HG03108 (cell line): ENCODE measurements at regions not wholly inside any gene's neighbourhood (a gene's known extent, or its start where the extent isn't known, plus 50 kb on each side); places are given as distances from the start of the nearest gene placed in this dataset.
A peak's percentile ranks its signal among the peaks of the same experiment; 100 is the strongest.
"Not testable (repeated sequence)": the region's sequence is repeated elsewhere in the genome, so short reads cannot be mapped to it uniquely, and the experiment has no call there.

ENCODE experiments used
- ATAC-seq: cut with Tn5 transposase; IDR thresholded peaks from one replicate; pipeline ENCODE4 v1.9.1; 2021; ENCODE audit warnings: moderate library complexity; ENCODE audit not compliant: unreplicated experiment

GRCh38 chr11:104705490-104706190 lies 192.6 kb downstream of the CASP12 start:
- peak; percentile 100 for ATAC-seq

DNA sequence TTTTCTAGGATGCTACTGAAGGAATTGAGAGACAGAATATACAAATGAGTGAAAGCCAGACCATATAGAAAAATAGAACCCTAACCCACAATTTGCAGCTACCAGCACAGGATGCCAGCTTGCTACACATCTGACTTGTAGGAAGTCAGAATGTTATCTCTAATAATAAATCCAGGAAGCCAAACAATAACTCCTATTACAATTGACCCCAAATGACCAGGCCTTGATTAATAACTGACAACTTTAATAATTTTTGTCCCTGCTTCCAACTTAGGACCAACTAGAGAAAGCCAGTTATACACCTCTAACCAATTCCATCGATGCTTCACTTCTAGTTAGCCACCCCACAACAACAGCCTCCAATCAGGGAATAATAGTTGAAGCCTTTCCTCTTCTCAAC lies 193.4 kb downstream of the CASP12 start:
- ATAC-seq, result no peak

DNA sequence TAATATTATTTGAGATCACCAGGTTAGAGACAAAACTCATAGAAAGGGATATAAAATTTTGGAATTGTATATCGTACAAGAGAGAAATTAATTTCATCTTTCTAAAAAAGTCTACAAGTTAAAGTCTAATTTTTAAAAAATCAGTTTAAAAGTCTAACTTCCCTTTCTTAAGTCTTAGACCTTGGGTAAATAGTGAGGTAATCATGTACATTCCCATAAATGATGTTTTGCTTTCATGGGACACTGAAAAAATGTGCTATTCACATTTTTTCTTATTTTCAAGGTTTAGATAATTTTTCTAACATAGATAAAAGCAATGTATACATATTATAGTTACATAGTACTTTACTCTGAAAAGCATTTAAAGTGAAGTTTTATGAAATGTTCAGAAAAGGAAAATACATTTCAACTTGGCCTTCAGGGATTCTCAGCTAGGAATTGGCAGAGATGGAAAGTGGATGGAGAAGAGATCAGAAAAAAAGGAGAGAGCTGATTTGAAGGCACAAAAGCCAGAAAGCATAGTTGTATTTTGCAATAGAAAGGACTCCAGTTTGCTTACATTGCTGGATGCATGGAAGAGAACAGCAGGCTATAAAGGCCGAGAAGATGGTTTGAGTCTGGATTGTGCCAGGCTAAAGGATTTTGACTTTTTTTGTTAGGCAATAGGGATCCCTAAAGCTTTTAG lies 194.0 kb downstream of the CASP12 start:
- no peak for ATAC-seq

GRCh38 chr11:104700609-104701008 lies 197.7 kb downstream of the CASP12 start:
- no peak for ATAC-seq

DNA sequence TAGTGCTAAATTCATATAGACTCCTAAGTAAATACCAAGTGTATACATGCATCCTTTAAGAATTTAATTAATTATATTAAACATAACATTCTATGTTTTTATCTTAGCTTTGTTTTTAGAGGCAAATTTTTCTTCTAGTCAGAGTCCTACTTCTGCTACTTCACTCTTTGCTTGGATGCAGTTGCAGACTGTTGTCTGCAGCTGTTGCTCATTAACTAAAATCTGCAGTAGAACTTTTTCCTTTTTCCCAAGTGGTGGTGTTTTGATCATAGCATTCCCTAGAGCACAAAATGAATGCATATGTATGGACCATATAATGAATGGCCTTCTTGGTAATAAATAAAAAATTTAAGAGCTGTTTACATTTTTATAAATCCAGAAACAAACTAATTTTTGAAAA lies 198.3 kb downstream of the CASP12 start:
- no peak for ATAC-seq

- no peak for ATAC-seq
Observed at GRCh38 chr11:104695065-104695463, 203.2 kb downstream of the CASP12 start.

- no peak for ATAC-seq
Observed at GRCh38 chr11:104694259-104695064, 203.8 kb downstream of the CASP12 start.

GRCh38 chr11:104692751-104693150 lies 205.5 kb downstream of the CASP12 start:
- no peak for ATAC-seq

GRCh38 chr11:104691129-104691528 lies 207.1 kb downstream of the CASP12 start:
- no peak for ATAC-seq

DNA sequence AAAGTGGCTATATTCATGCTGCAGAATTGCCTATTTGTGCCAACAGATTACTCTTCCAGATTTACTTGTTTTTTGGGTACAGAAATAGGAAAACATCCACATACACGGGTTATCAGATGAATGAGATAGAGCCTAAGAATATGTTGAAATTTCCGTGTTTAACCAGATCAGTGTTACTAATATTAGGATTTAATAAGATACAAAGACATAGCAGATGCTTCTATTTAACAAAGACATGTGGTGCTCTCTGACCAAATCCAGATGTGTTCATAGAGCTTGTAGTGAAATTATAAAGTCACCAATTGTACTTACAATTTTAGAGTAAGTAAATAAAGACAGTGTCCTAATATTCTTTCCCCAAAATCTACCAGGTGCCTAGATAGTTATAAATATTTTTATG lies 208.0 kb downstream of the CASP12 start:
- ATAC-seq, result no peak

GRCh38 chr11:104688731-104689130 lies 209.5 kb downstream of the CASP12 start:
- ATAC-seq, result no peak

DNA sequence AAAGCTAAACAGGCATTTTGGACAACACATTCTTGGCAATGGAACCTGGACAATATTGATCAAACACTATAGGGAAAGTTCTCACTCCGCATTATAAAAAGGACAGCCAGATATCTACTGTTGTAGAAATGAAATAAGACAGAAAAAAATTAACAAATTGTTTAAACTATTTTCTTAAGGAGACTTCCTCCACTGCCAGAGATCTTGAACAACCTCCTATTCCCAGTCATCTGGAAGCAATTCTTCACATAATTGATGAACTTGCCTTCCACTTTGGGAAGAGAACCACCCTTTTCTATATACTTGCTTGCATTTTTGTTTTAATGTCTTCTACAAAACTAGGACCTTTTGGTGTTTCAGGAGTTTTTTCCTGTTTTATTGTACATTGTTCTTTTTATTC lies 216.1 kb downstream of the CASP12 start:
- no peak for ATAC-seq

GRCh38 chr11:104679258-104679657 lies 219.0 kb downstream of the CASP12 start:
- ATAC-seq, result no peak

GRCh38 chr11:104678408-104678807 lies 219.9 kb downstream of the CASP12 start:
- ATAC-seq, result no peak

DNA sequence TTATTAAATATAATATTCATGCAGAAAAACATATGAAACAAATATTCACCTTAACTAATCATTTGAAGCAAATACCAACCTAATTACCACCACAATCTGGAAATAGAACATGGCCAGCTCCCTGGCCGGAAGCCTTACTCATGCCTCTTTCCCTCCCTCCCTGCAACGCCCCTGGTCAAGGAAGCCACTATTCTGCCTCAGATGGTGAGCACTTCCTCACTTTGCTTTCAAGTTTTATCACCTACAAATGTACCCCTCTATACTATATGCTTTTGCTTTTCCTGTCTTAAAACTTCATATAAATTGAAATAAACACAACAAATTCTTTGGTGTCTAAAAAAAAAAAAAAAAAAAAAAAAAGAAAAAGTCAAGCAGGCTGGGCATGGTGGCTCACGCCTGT lies 221.2 kb downstream of the CASP12 start:
- not testable (repeated sequence) for ATAC-seq

DNA sequence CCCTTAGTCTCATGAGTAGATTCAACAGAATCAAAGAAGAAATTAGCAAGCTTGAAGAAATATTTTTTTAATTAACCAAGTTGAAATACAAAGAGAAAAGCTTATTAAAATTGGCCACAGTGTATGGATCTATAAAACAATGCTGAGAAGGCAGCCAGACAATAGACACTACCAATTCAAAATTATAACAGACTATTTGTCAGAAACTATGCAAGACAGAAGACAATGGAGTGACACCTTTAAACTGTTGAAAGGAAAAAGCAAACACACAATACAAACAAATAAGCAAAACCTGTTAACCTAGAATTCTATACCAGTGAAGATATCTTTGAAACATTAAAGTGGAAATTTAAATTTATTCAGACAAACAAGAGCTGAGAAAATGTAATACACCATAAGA lies 225.4 kb downstream of the CASP12 start:
- no peak for ATAC-seq

GRCh38 chr11:104668797-104669463 lies 229.3 kb downstream of the CASP12 start:
- no peak for ATAC-seq

DNA sequence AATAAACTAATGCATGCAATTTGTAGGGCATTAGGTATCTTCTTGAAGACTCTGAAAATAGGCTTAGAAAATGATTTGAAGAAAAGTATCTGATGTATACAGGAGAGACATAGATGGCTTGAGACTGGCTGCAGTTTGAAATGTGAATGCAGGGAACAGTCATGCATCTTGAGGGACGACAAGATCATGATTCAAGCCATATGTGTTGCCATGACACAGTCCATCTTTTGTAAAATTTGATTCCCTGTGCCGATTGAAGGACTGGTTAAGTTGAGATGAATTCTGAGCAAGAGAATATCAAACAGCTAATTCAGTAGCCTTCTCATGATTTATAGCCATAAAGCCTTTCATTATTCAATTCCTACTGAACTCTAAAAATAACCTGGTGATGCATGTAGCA lies 231.6 kb downstream of the CASP12 start:
- ATAC-seq, result no peak

- no peak for ATAC-seq
Observed at GRCh38 chr11:104665641-104666040, 232.6 kb downstream of the CASP12 start.

DNA sequence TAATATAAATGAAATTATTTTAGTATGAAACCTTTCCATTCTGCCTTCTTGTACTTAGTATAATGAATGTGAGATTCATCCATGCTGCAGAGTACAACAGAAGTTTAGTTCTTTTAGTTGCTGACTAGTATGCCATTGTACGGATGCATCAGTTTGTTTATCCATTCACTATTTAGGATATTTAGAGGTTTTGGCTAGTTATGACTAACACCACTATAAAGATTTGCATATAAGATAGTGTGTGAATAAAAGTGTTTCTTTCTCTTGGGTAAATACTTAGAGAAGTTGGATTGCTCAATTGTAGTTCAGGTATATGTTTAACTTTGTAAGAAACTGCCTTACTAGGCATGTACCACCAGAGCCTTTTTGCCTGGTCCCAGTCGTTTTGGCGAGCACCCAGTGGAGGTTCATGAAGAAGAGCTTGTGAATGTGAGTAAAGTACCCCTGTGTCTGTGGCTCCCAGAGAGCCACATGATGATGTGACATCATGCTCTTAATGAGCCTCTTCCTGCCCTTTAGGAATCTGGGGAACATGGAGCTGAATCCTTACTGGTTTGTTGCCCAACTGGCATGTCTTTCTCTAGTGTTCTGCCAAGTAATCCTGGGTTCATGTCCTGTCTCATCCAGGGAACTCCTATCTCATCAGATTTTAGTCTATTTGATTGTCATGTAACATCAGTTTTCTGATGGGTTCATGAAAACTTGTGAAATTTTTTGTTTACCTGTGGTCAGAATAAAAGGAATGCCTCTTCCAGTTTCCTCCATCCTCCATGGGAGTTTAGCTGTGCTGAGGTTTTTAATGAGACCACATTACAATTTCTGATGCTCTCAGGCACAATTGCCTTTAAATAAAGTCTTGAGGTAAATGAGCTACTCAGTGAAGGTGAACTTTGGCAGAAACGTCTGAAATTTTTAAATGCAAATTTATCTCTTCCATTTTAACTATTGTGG lies 234.8 kb downstream of the CASP12 start:
- no peak for ATAC-seq
